ENCODE measurements at regions not wholly inside any gene's neighbourhood (a gene's known extent, or its start where the extent isn't known, plus 50 kb on each side); places are given as distances from the start of the nearest gene placed in this dataset.
A peak's percentile ranks its signal among the peaks of the same experiment; 100 is the strongest.
"Not testable (repeated sequence)": the region's sequence is repeated elsewhere in the genome, so short reads cannot be mapped to it uniquely, and the experiment has no call there.

- DNase-seq: peak in 1 of 3 experiments; percentile 12
Measured at GRCh38 chr14:52202151-52202550, 65.3 kb upstream of the PTGDR start.

- no peak for DNase-seq
Measured at GRCh38 chr14:52190337-52190931, 77.1 kb upstream of the PTGDR start.

DNA sequence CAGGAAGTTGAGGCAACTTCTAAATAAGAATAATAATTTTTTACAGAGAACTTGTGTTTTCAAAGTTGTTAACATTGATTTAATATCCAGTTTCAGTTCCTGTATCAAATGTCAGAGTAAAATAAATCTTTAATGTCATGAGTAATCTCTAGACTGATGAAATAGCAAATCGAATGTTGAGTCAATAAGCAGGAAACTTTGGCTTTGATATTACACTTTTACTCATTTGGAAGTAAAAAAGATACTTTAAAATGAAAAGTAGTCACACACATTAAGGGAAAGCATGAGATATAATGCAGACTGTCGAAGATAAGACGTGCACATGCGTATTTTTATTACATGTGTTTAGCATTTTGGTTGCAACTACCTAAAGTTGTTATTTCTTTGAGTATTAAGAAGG is 78.2 kb upstream of the PTGDR start:
- DNase-seq: no peak

DNA sequence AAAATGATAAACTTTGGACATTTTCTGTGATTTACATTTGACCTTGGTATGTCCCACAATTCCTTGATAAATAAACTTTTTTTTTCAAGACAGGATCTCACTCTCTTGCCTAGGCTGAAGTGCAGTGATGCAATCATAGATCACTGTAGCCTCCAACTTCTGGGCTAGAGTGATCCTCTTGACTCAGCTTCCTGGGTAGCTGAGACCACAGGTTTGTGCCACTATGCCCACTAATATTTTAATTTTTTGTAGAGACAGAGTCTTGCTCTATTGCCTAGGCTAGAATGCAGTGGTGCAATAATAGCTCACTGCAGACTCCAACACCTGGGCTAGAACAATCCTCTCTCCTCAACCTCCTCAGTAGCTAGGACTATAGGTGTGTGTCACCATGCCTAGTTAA is 79.1 kb upstream of the PTGDR start:
- DNase-seq: no peak

DNA sequence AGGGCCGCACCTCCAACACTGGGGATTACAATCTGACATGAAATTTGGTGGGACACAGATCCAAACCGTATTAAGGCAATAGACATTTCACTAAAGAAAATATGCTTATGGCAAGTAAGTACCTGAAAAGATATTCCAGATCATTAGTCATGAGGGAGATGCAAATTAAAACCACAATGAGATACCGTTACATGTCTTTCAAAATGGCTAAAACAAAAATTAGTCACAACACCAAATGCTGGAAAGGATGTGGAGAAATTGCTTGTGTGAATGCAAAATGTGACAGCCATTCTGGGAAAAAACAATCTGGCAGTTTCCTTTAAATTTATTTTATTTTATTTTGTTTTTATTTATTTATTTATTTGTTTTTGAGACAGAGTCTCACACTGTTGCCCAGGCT is 82.3 kb upstream of the PTGDR start:
- no peak for DNase-seq

GRCh38 chr14:52182853-52183252 is 84.6 kb upstream of the PTGDR start:
- DNase-seq: no peak

GRCh38 chr14:52179141-52179790 is 88.2 kb upstream of the PTGDR start:
- DNase-seq: no peak

GRCh38 chr14:52175982-52176502 is 91.5 kb upstream of the PTGDR start:
- DNase-seq: no peak

DNA sequence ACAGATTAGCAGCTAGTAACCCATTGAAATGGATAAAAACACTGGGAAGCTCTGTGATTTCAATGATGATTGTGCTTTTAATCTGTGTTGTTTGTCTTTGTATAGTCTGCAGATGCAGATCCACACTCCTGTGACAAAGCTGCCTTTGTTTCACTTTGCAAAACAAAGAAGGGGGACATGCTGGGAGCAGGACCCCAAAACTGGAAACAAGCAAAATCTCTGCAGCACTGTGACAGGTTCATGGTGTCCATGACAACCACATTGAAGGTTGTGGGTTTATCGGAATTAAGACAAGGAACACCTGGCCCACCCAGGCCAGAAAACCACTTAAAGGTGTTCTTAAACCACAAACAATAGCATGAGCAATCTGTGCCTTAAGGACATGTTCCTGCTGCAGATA is 95.6 kb upstream of the PTGDR start:
- peak in 1 of 3 experiments; percentile 4 for DNase-seq

- DNase-seq: no peak
Measured at GRCh38 chr14:52166822-52167221, 98.0 kb upstream of the NID2 start.

DNA sequence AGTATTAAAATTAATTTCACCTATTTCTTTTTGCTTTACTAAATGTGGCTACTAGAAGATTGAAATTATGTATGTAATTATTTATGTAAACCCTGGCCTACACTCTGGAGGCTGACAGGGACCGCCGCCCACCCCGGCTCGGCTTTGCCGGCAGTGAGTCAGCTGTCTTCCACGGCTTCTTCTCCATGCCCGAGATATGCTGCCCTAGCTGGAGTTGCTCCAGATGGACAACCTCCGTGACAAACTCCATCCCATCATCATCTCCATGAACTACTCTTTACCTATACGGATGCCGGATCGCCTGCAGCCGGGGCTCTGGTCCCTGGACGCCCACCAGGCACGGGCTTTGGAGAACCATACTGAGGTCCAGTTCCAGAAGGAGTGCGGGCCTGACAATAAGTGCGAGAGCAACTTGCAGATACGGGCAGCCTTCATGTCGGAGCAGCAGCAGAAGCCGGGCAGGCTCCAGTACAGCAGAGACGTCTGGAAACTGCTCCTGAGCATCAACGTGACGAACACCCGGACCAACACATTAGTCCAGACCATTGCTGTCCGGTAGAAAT is 86.9 kb upstream of the NID2 start:
- no peak for DNase-seq

DNA sequence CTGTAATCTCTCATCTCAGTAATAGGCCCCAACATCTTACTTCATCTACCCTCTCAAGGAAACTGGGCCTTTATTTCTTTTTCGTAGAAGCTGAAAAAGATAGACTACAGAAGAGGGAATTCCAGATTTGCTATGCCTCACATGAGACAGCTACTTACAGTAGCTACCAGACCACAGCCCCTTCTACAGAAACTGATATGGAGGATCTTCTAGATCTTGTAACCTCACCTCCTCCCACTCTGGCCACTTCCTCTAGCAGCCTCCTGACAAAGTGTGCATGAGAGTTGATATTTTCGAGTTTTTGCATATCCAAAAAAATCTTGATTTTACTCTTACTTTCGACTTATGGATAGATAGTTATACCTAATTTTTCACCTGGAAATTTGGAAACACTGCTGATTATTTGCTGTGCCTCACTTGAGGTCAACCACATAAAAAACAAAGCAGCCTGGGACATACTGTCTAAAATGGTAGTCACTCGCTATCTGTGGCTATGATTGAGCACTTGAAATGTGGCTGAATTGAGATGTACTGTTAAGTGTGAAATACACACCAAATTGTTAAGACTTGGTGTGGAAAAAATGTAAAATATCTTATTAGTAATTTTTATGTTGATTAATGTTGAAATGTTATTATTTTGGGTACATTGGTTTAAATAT is 86.3 kb upstream of the NID2 start:
- DNase-seq: no peak

GRCh38 chr14:52153939-52154338 is 85.1 kb upstream of the NID2 start:
- DNase-seq: peak in 1 of 3 experiments; percentile 62

- DNase-seq: no peak
Measured at GRCh38 chr14:52150162-52150561, 81.3 kb upstream of the NID2 start.

DNA sequence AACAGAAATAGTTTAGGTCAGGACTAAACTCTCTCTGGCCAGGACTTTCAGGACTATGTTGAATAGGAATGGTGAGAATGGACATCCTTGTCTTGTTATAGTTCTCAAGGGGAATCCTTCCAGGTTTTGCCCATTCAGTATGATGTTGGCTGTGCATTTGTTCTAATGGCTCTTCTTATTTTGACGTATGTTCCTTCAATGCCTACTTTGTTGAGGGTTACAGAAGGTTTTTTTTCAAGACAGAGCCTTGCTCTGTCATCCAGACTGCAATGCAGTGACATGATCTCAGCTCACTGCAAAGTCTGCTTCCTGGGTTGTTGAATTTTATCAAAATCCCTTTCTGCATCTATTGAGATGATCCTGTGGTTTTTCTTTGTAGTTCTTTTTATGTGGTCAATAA is 79.5 kb upstream of the NID2 start:
- DNase-seq: no peak

DNA sequence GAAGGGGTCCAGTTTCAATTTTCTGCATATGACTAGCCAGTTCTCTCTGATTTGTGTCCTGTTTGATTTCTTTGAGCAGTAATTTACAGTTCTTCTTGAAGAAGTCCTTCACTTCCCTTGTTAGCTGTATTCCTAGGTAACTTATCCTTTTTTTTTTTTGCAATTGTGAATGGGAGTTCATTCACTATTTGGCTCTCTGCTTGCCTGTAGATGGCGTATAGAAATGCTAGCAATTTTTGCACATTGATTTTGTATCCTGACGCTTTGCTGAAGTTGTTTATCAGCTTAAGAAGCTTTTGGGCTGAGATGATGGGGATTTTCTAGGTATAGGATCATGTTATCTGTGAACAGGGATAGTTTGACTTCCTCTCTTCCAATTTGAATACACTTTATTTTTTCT is 77.6 kb upstream of the NID2 start:
- DNase-seq: no peak

DNA sequence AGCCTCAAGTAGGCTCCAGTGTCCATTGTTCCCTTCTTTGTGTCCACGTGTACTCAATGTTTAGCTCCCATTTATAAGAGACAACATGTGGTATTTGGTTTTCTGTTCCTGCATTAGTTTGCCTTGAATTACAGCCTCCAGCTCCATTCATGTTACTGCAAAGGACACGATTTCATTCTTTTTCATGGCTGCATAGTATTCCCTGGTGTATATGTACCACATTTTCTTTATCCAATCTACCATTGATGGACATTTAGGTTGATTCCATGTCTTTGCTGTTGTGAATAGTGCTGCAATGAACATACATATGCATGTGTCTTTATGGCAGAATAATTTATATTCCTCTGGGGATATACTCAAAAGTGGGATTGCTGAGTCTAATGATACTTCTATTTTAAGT is 75.2 kb upstream of the NID2 start:
- not testable (repeated sequence) for DNase-seq

- DNase-seq: no peak
Measured at GRCh38 chr14:52142504-52142903, 73.6 kb upstream of the NID2 start.

GRCh38 chr14:52131640-52132320 is 62.9 kb upstream of the NID2 start:
- DNase-seq: peak; percentile 86 to 98 (median 92)

- DNase-seq: no peak
Measured at GRCh38 chr14:52129721-52130120, 60.9 kb upstream of the NID2 start.

DNA sequence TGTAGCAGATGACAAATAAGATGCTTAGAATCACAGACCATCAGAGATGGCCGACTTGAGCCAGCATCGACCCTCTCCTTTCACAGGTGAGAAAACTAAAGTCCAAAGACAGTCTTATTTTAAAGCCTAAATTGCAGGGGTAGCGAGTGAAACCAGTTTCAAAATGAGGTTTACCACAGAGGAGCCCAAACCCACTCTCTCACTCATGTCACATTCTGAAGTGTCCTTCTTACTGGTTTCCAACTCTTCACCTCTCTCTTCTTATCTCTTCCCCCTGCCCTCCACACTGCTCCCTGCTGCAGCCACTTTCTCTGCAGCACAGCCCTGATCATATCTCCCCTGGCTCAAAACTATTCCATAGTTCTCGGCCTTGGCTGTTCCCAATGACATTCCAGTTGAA is 57.0 kb upstream of the NID2 start:
- DNase-seq: no peak

- DNase-seq: peak in 1 of 3 experiments; percentile 35
Measured at GRCh38 chr14:52124791-52125684, 56.2 kb upstream of the NID2 start.

Measured in NCI-H1417 (cell line).